ENCODE measurements at regions not wholly inside any gene's neighbourhood (a gene's known extent, or its start where the extent isn't known, plus 50 kb on each side); places are given as distances from the start of the nearest gene placed in this dataset.

DNA sequence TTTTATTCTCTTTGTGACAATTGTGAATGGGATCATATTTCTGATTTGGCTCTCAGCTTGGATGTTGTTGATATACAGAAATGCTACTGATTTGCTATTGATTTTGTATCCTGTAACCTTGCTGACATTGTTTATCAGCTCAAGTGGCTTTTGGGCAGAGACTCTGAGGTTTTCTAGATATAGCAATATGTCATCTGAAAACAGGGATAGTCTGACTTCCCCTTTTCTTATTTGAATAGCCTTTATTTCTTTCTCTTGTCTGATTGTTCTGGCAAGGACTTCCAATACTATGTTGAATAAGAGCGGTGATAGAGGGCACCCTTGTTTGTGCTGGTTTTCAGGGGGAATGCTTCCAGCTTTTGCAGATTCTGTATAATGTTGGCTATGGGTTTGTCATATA is 150.8 kb downstream of the FASLG start:
- TF ChIP-seq POLR2AphosphoS5 (IDR thresholded peaks at IDR 0.05; ENCODE audit: low read depth, low read length) (no peak), TAF1 (IDR thresholded peaks at IDR 0.05; ENCODE audit: borderline replicate concordance, insufficient read depth, low read length) (no peak)
